Endothelial cell of umbilical vein (primary cell): ENCODE measurements at regions not wholly inside any gene's neighbourhood (a gene's known extent, or its start where the extent isn't known, plus 50 kb on each side); places are given as distances from the start of the nearest gene placed in this dataset.

Experiments
- BruUV-seq: library from RNA; stranded (reverse); fragments of 400-500 nt; replicated peaks from 2 replicates; lab custom pipeline; 2021; lab: Mats Ljungman, UMichigan
- CTCF ChIA-PET: fragments of 300-600, 350-600 bp; sonication (Branson Sonifier 250); formaldehyde crosslinking; loops from one replicate; lab custom pipeline; 2021; ENCODE audit warnings: antibody characterized with exemption, inconsistent platforms; lab: Charles Lee
- POLR2A ChIA-PET: fragments of 300-600, 350-600 bp; sonication (Branson Sonifier 250); formaldehyde crosslinking; loops from one replicate; lab custom pipeline; 2021; ENCODE audit warnings: antibody characterized with exemption, inconsistent platforms; lab: Charles Lee
- DNase-seq: peaks from one replicate; pipeline ENCODE4 v3.0.0-alpha.2; 2011; ENCODE audit warnings: low read depth, low spot score
- FAIRE-seq: peaks from 2 replicates; lab custom pipeline; 2011; peaks lifted over from hg19 to GRCh38; lab: Jason Lieb, UNC
- H2AFZ ChIP-seq: 2 replicates; pipeline ENCODE4 v1.6.0; 2012; ENCODE audit warnings: low read depth, low read length, control low read depth, inconsistent platforms
- H3K27ac ChIP-seq: 2 replicates; pipeline ENCODE4 v1.5.1; 2011; ENCODE audit warnings: low read depth, mild to moderate bottlenecking, control low read depth, low read length, moderate library complexity; ENCODE audit not compliant: insufficient read depth
- H3K27me3 ChIP-seq, 2 experiments: 2 replicates each; pipeline versions ENCODE4 v1.6.0 to v1.6.1; 2011; ENCODE audit warnings: low read length in 2 of 2, mixed read lengths in 1 of 2; ENCODE audit not compliant: control insufficient read depth in 2 of 2, insufficient read depth in 2 of 2
- H3K36me3 ChIP-seq, 2 experiments: 2 replicates in 1 of 2; 3 replicates in 1 of 2; pipeline ENCODE4 v1.5.1; 2011; ENCODE audit warnings: low read length in 2 of 2, mild to moderate bottlenecking in 1 of 2, moderate library complexity in 1 of 2; ENCODE audit not compliant: control insufficient read depth in 2 of 2, insufficient read depth in 2 of 2; ENCODE audit errors: extremely low read depth in 1 of 2
- H3K4me1 ChIP-seq: 3 replicates; pipeline ENCODE4 v1.5.1; 2011; ENCODE audit warnings: mild to moderate bottlenecking, low read length; ENCODE audit not compliant: control insufficient read depth, insufficient read depth; ENCODE audit errors: extremely low read depth
- H3K4me2 ChIP-seq: 2 replicates; pipeline ENCODE4 v1.6.1; 2011; ENCODE audit warnings: low read length, control low read depth, mixed read lengths; ENCODE audit not compliant: insufficient read depth
- H3K4me3 ChIP-seq, 3 experiments: fragments of 200-600 bp in 1 of 3; sonication (generic), shearing (Covaris generic) in 1 of 3; replicated peaks in 1 of 3; 2 replicates each; pipeline ENCODE4 v1.5.1; 2011 to 2016; ENCODE audit warnings: control low read depth in 3 of 3, low read length in 3 of 3, mild to moderate bottlenecking in 2 of 3, inconsistent platforms in 1 of 3, low read depth in 1 of 3, moderate library complexity in 1 of 3; ENCODE audit not compliant: insufficient read depth in 1 of 3
- H3K79me2 ChIP-seq: 2 replicates; pipeline ENCODE4 v1.6.0; 2012; ENCODE audit warnings: low read length, inconsistent platforms; ENCODE audit not compliant: control insufficient read depth, insufficient read depth
- H3K9ac ChIP-seq: replicated peaks from 2 replicates; pipeline ENCODE3; 2011; ENCODE audit warnings: low read length, control low read depth; ENCODE audit not compliant: insufficient read depth; ENCODE audit errors: extremely low read depth
- H3K9me1 ChIP-seq: replicated peaks from 3 replicates; pipeline ENCODE4 v1.6.0; 2011; ENCODE audit warnings: mild to moderate bottlenecking, low read length; ENCODE audit not compliant: control insufficient read depth, insufficient read depth; ENCODE audit errors: extremely low read depth
- H3K9me3 ChIP-seq: replicated peaks from 2 replicates; pipeline ENCODE4 v1.5.1; 2012; ENCODE audit warnings: low read length, inconsistent platforms; ENCODE audit not compliant: control insufficient read depth, insufficient read depth
- H4K20me1 ChIP-seq: replicated peaks from 2 replicates; pipeline ENCODE3; 2011; ENCODE audit warnings: mild to moderate bottlenecking, low read length; ENCODE audit not compliant: control insufficient read depth, insufficient read depth; ENCODE audit errors: extremely low read depth
- EZH2 ChIP-seq: IDR thresholded peaks from 2 replicates; pipeline ENCODE4 v1.6.1; 2012; ENCODE audit warnings: borderline replicate concordance, low read depth, mild to moderate bottlenecking, moderate library complexity, low read length, inconsistent platforms; ENCODE audit not compliant: severe bottlenecking
- FOS ChIP-seq: IDR thresholded peaks from 2 replicates; pipeline ENCODE4 v1.6.1; 2011; ENCODE audit warnings: mild to moderate bottlenecking, low read length, moderate library complexity, borderline replicate concordance; ENCODE audit not compliant: insufficient read depth
- GATA2 ChIP-seq: IDR thresholded peaks from 2 replicates; pipeline ENCODE4 v1.7.0; 2011; ENCODE audit warnings: low read depth, mild to moderate bottlenecking, moderate library complexity, mixed read lengths, low read length; ENCODE audit not compliant: insufficient read length, insufficient read depth
- JUN ChIP-seq: IDR thresholded peaks from 2 replicates; pipeline ENCODE4 v1.6.1; 2011; ENCODE audit warnings: borderline replicate concordance, low read depth; ENCODE audit not compliant: insufficient read length, insufficient read depth
- MYC ChIP-seq: IDR thresholded peaks from one replicate; pipeline ENCODE4 v1.6.1; 2011; ENCODE audit warnings: mild to moderate bottlenecking, low read depth, low read length
- POLR2A ChIP-seq: IDR thresholded peaks from 2 replicates; pipeline ENCODE4 v1.6.1; 2012; ENCODE audit warnings: low read depth, mild to moderate bottlenecking, control low read depth, low read length
- POLR2AphosphoS5 ChIP-seq: IDR thresholded peaks from 2 replicates; pipeline ENCODE4 v1.6.1; 2012; ENCODE audit warnings: low read depth, mild to moderate bottlenecking, control low read depth, low read length, moderate library complexity; ENCODE audit not compliant: insufficient read depth
- dilution Hi-C: fragments of 300-500 bp; cut with MboI; formaldehyde crosslinking; loops from one replicate; pipeline ENCODE4 v1.15.0; 2019; ENCODE audit warnings: low sequenced_read_pairs; ENCODE audit not compliant: extremely low pct_ligation_motif_present
- intact Hi-C: fragments of 100-400 bp; cut with micrococcal nuclease; formaldehyde crosslinking; loops from one replicate; pipeline ENCODE4 v1.10.0; 2022
- TF ChIP-seq, protein P1 (sequence below): IDR thresholded peaks from 2 replicates; pipeline ENCODE4 v1.6.1; 2011; ENCODE audit not compliant: insufficient read depth, insufficient read length
- TF ChIP-seq, protein P2 (sequence below), 2 donors: IDR thresholded peaks; 1 replicate in 1 of 2; 2 replicates in 1 of 2; pipeline ENCODE4 v1.5.1; 2011; ENCODE audit warnings: low read length in 2 of 2, mild to moderate bottlenecking in 2 of 2, moderate library complexity in 2 of 2, control low read depth in 1 of 2, inconsistent platforms in 1 of 2, low read depth in 1 of 2; ENCODE audit not compliant: insufficient read depth in 1 of 2; ENCODE audit errors: extremely low read depth in 1 of 2

DNA sequence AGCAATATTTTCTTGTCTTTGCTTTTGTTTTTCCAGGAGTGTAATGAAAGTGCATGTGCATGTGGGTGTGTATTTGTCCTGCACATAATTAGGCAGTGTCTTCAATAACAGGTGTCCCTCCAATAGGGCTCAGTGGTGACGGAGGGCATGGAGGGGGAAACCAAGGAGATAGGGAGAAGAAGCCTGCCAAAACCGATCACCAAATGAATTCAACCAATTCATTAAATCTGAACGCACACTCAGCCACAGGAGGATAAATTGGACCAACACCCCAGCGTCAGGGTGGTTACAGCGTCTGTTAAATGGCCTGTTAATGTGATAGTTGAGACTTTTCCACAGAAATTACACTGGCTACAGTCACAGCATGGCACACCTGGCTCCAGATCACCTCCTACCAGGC is 527.6 kb downstream of the CD83 start:
- ChIA-PET POLR2A (no interaction called here), CTCF (no interaction called here)
- Histone ChIP-seq H2AFZ (no peak overlapping the region), H3K4me2 (no peak overlapping the region), H3K79me2 (no peaks in the 10 kb centered on the region), H3K27me3 (no peaks in the 10 kb centered on the region), H3K4me3 (no peak overlapping the region), H3K9ac (no peak overlapping the region), H4K20me1 (no peaks in the 10 kb centered on the region), H3K4me1 (no peaks in the 10 kb centered on the region), H3K9me1 (no peaks in the 10 kb centered on the region), H3K36me3 (no peaks in the 10 kb centered on the region), H3K27ac (no peak overlapping the region), H3K9me3 (no peaks in the 10 kb centered on the region)
- DNase-seq (no peak), FAIRE-seq (no peak)
- dilution Hi-C loops: no loop called here
- intact Hi-C loops: no loop called here
- no TSS peak for BruUV-seq
- TF ChIP-seq, protein P1, sequence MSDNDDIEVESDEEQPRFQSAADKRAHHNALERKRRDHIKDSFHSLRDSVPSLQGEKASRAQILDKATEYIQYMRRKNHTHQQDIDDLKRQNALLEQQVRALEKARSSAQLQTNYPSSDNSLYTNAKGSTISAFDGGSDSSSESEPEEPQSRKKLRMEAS: no peak
- no peak for TF ChIP-seq EZH2
- TF ChIP-seq MYC: no peak
- TF ChIP-seq POLR2AphosphoS5: no peak
- TF ChIP-seq JUN: no peak
- TF ChIP-seq, protein P2, sequence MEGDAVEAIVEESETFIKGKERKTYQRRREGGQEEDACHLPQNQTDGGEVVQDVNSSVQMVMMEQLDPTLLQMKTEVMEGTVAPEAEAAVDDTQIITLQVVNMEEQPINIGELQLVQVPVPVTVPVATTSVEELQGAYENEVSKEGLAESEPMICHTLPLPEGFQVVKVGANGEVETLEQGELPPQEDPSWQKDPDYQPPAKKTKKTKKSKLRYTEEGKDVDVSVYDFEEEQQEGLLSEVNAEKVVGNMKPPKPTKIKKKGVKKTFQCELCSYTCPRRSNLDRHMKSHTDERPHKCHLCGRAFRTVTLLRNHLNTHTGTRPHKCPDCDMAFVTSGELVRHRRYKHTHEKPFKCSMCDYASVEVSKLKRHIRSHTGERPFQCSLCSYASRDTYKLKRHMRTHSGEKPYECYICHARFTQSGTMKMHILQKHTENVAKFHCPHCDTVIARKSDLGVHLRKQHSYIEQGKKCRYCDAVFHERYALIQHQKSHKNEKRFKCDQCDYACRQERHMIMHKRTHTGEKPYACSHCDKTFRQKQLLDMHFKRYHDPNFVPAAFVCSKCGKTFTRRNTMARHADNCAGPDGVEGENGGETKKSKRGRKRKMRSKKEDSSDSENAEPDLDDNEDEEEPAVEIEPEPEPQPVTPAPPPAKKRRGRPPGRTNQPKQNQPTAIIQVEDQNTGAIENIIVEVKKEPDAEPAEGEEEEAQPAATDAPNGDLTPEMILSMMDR (IDR thresholded peaks at IDR 0.05; ENCODE audit: extremely low read depth in 1 of 2, insufficient read depth in 1 of 2, low read depth in 1 of 2, low read length in 2 of 2): no peak
- TF ChIP-seq FOS: no peak
- TF ChIP-seq GATA2: no peak
- TF ChIP-seq POLR2A: no peak
